DOHH2 (cell line): ENCODE measurements at regions not wholly inside any gene's neighbourhood (a gene's known extent, or its start where the extent isn't known, plus 50 kb on each side); places are given as distances from the start of the nearest gene placed in this dataset.

Experiments used
- H3F3A ChIP-seq: fragments of 200-600 bp; sonication (generic), shearing (Covaris generic); 2 replicates; pipeline ENCODE4 v1.6.0; 2016; ENCODE audit warnings: antibody characterized with exemption, mild to moderate bottlenecking; ENCODE audit not compliant: control insufficient read depth, insufficient read depth
- H3K27ac ChIP-seq: fragments of 200-600 bp; sonication (generic); 2 replicates; pipeline ENCODE4 v1.5.1; 2014; ENCODE audit warnings: low read depth, mild to moderate bottlenecking, low read length, moderate library complexity
- H3K27me3 ChIP-seq: fragments of 200-600 bp; sonication (generic); 2 replicates; pipeline ENCODE4 v1.6.1; 2014; ENCODE audit warnings: mild to moderate bottlenecking, low read length, mixed read lengths; ENCODE audit not compliant: control insufficient read depth
- H3K36me3 ChIP-seq: fragments of 200-600 bp; sonication (generic); 2 replicates; pipeline ENCODE4 v1.6.1; 2014; ENCODE audit warnings: mild to moderate bottlenecking, low read length, moderate library complexity, mixed read lengths; ENCODE audit not compliant: control insufficient read depth
- H3K4me1 ChIP-seq: fragments of 200-600 bp; sonication (generic); 2 replicates; pipeline ENCODE4 v1.6.1; 2014; ENCODE audit warnings: mild to moderate bottlenecking, low read length, mixed read lengths; ENCODE audit not compliant: control insufficient read depth
- H3K4me2 ChIP-seq: fragments of 200-600 bp; sonication (generic); 2 replicates; pipeline ENCODE4 v1.6.0; 2014; ENCODE audit warnings: mild to moderate bottlenecking, low read length, moderate library complexity
- H3K4me3 ChIP-seq: fragments of 200-600 bp; sonication (generic); 2 replicates; pipeline ENCODE4 v1.5.1; 2014; ENCODE audit warnings: mild to moderate bottlenecking, low read length, mixed read lengths
- H3K79me2 ChIP-seq: fragments of 200-600 bp; sonication (generic); 2 replicates; pipeline ENCODE4 v1.6.1; 2014; ENCODE audit warnings: mild to moderate bottlenecking, low read length, mixed read lengths; ENCODE audit not compliant: control insufficient read depth
- H3K9me2 ChIP-seq: fragments of 200-600 bp; sonication (generic); replicated peaks from 2 replicates; pipeline ENCODE4 v1.6.1; 2014; ENCODE audit warnings: mild to moderate bottlenecking, low read length, mixed read lengths; ENCODE audit not compliant: control insufficient read depth
- H3K9me3 ChIP-seq: fragments of 200-600 bp; sonication (generic); 2 replicates; pipeline ENCODE4 v1.6.1; 2014; ENCODE audit warnings: antibody characterized with exemption, low read length, mixed read lengths; ENCODE audit not compliant: control insufficient read depth, insufficient read depth
- H4K20me1 ChIP-seq: fragments of 200-600 bp; sonication (generic); 2 replicates; pipeline ENCODE4 v1.6.0; 2014; ENCODE audit warnings: low read depth, mild to moderate bottlenecking, antibody characterized with exemption, low read length, moderate library complexity; ENCODE audit not compliant: control insufficient read depth, insufficient read depth
- CTCF ChIP-seq: fragments of 200-600 bp; sonication (generic); IDR thresholded peaks from one replicate; pipeline ENCODE4 v1.5.1; 2014; ENCODE audit warnings: antibody characterized with exemption, mild to moderate bottlenecking, low read depth, low read length; ENCODE audit not compliant: poor library complexity, severe bottlenecking

- Histone ChIP-seq H3K36me3 (peaks cover 71% of the 10 kb centered on the region), H4K20me1 (peaks cover 8% of the 10 kb centered on the region; the same call in 1 of the 2 replicates)
Measured at GRCh38 chr7:66576646-66577045, 52.0 kb upstream of the KCTD7 start.

More at GRCh38 chr7:66576646-66577045, 52.0 kb upstream of the KCTD7 start:
- Histone ChIP-seq H3K4me1 (peaks cover 28% of the 10 kb centered on the region), H3K27ac (no peak overlapping the region), H3K9me2 (no peaks in the 10 kb centered on the region), H3K4me2 (no peak overlapping the region), H3K9me3 (no peaks in the 10 kb centered on the region), H3F3A (no peaks in the 10 kb centered on the region), H3K27me3 (no peaks in the 10 kb centered on the region), H3K79me2 (peaks cover 84% of the 10 kb centered on the region), H3K4me3 (no peak overlapping the region)
- TF ChIP-seq CTCF, result no peak
